Mesendoderm (in vitro differentiated cells): ENCODE measurements at regions not wholly inside any gene's neighbourhood (a gene's known extent, or its start where the extent isn't known, plus 50 kb on each side); places are given as distances from the start of the nearest gene placed in this dataset.

Source experiments
- DNase-seq: peaks from one replicate; pipeline ENCODE4 v3.0.0; 2013
- H2AK5ac ChIP-seq: 2 replicates; pipeline ENCODE4 v1.6.1; 2013; ENCODE audit warnings: low read length, inconsistent platforms
- H2BK120ac ChIP-seq: 2 replicates; pipeline ENCODE4 v1.6.1; 2013; ENCODE audit warnings: low read depth, mild to moderate bottlenecking, low read length, moderate library complexity, mixed read lengths
- H2BK15ac ChIP-seq: replicated peaks from 2 replicates; pipeline ENCODE4 v1.6.1; 2013; ENCODE audit warnings: low read depth, mild to moderate bottlenecking, moderate library complexity
- H2BK5ac ChIP-seq: 2 replicates; pipeline ENCODE4 v1.6.1; 2013; ENCODE audit warnings: low read length, inconsistent platforms
- H3K18ac ChIP-seq: 2 replicates; pipeline ENCODE4 v1.6.1; 2013; ENCODE audit warnings: mild to moderate bottlenecking, low read length, mixed read lengths
- H3K23ac ChIP-seq: one replicate; pipeline ENCODE4 v1.6.1; 2013; ENCODE audit warnings: low read length
- H3K27ac ChIP-seq: 2 replicates; pipeline ENCODE4 v1.5.1; 2013; ENCODE audit warnings: low read depth, mild to moderate bottlenecking, inconsistent platforms, low read length, moderate library complexity
- H3K27me3 ChIP-seq: 2 replicates; pipeline ENCODE4 v1.6.1; 2013; ENCODE audit warnings: low read length, control low read depth, mild to moderate bottlenecking, inconsistent platforms; ENCODE audit not compliant: insufficient read depth, poor library complexity
- H3K36me3 ChIP-seq: 2 replicates; pipeline ENCODE4 v1.6.1; 2013; ENCODE audit warnings: low read length, inconsistent platforms; ENCODE audit not compliant: control insufficient read depth, insufficient read depth
- H3K4ac ChIP-seq: one replicate; pipeline ENCODE4 v1.6.1; 2013; ENCODE audit warnings: low read depth, mild to moderate bottlenecking, low read length, moderate library complexity
- H3K4me1 ChIP-seq: 2 replicates; pipeline ENCODE4 v1.6.1; 2013; ENCODE audit warnings: low read depth, low read length, inconsistent platforms; ENCODE audit not compliant: control insufficient read depth
- H3K4me2 ChIP-seq: 2 replicates; pipeline ENCODE4 v1.6.1; 2013; ENCODE audit warnings: low read length
- H3K4me3 ChIP-seq: 2 replicates; pipeline ENCODE4 v1.5.1; 2013; ENCODE audit warnings: mild to moderate bottlenecking, low read length
- H3K56ac ChIP-seq: one replicate; pipeline ENCODE4 v1.6.1; 2013; ENCODE audit warnings: low read length
- H3K79me1 ChIP-seq: 2 replicates; pipeline ENCODE4 v1.6.1; 2013; ENCODE audit warnings: low read length, inconsistent platforms
- H3K79me2 ChIP-seq: 2 replicates; pipeline ENCODE4 v1.6.1; 2013; ENCODE audit warnings: mild to moderate bottlenecking, low read length; ENCODE audit not compliant: control insufficient read depth, insufficient read depth
- H3K9ac ChIP-seq: 2 replicates; pipeline ENCODE4 v1.6.1; 2013; ENCODE audit warnings: low read length, inconsistent platforms
- H4K5ac ChIP-seq: one replicate; pipeline ENCODE4 v1.6.1; 2013; ENCODE audit warnings: low read length
- H4K8ac ChIP-seq: one replicate; pipeline ENCODE4 v1.6.1; 2013; ENCODE audit warnings: low read depth, mild to moderate bottlenecking, control low read depth, low read length, moderate library complexity
- WGBS: extraction: QIAGEN DNeasy Blood & Tissue Kit; methylation state at CpG from one replicate; pipeline ENCODE4 v1.1.7; 2013; ENCODE audit warnings: low lambda C conversion rate, missing lambda C conversion rate; ENCODE audit not compliant: insufficient coverage; ENCODE audit errors: extremely low coverage; 5-methylcytosine and 5-hydroxymethylcytosine counted together

- no CpG with 5 or more reads among the region's 6 CpGs for WGBS
- Histone ChIP-seq H3K27me3 (no peaks in the 10 kb centered on the region), H3K56ac (no peak overlapping the region), H2AK5ac (no peak overlapping the region), H3K79me2 (no peaks in the 10 kb centered on the region), H3K79me1 (no peaks in the 10 kb centered on the region), H3K4ac (no peak overlapping the region), H2BK15ac (no peak overlapping the region), H3K4me1 (no peaks in the 10 kb centered on the region), H3K23ac (no peak overlapping the region), H4K5ac (no peak overlapping the region), H3K9ac (no peak overlapping the region), H2BK120ac (no peak overlapping the region), H3K27ac (no peak overlapping the region), H3K4me2 (no peak overlapping the region), H3K18ac (no peak overlapping the region), H2BK5ac (no peak overlapping the region), H3K4me3 (no peak overlapping the region), H4K8ac (no peak overlapping the region), H3K36me3 (no peaks in the 10 kb centered on the region)
- no peak for DNase-seq
Measured at GRCh38 chr7:156145184-156145583, 332.9 kb upstream of the SHH start.

DNA sequence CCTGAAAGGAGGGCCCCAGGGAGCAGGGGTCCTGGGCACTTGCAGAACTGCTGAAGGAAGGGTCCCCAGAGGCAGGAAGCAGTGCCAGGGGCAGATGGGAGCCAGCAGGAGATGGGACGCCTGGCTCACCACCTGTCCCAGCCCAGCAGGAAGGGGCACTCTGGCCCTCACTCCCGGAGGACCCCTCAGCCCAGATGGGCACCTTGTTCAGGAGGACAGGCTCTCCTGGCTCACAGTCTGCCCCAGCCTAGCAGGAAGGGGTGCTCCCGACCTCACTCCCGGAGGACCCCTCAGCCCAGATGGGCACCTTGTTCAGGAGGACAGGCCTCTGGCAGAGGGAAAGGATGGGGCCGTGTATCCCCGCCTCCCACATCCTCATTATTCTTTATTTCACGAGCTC lies 331.4 kb upstream of the SHH start:
- Histone ChIP-seq H2BK120ac (no peak overlapping the region), H3K56ac (no peak overlapping the region), H3K23ac (no peak overlapping the region), H3K4ac (no peak overlapping the region), H3K4me1 (no peaks in the 10 kb centered on the region), H4K5ac (no peak overlapping the region), H3K4me3 (no peak overlapping the region), H4K8ac (no peak overlapping the region), H3K36me3 (no peaks in the 10 kb centered on the region), H2AK5ac (no peak overlapping the region), H3K27me3 (no peaks in the 10 kb centered on the region), H3K79me2 (no peaks in the 10 kb centered on the region), H2BK5ac (no peak overlapping the region), H3K18ac (no peak overlapping the region), H3K27ac (no peak overlapping the region), H3K4me2 (no peak overlapping the region), H3K9ac (no peak overlapping the region), H3K79me1 (no peaks in the 10 kb centered on the region), H2BK15ac (no peak overlapping the region)
- no peak for DNase-seq
- no CpG with 5 or more reads among the region's 7 CpGs for WGBS

DNA sequence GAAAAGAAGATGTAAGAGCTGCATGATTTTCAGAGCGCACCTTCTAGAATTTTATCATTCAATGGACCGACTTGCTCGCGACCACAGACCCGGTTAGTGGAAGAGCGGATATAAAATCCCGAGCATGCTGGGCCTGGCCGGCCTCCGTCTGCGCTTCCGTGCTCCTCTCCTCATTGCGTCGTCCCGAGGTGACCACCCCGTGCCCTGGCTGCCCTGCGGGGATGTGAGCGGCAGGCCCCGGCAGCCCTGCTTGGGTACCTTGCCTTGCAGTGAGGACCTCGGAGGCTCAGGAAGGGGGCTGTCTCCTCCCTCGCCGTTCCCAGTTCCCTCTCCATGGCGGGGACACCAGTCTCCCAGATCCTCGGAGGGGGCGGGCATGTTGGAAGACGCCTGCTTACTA lies 330.9 kb upstream of the SHH start:
- no peak for DNase-seq
- Histone ChIP-seq H3K79me1 (no peaks in the 10 kb centered on the region), H2AK5ac (no peak overlapping the region), H3K4me1 (no peaks in the 10 kb centered on the region), H2BK5ac (no peak overlapping the region), H3K23ac (no peak overlapping the region), H3K4ac (no peak overlapping the region), H3K36me3 (no peaks in the 10 kb centered on the region), H3K27ac (no peak overlapping the region), H2BK120ac (no peak overlapping the region), H3K18ac (no peak overlapping the region), H3K79me2 (no peaks in the 10 kb centered on the region), H3K9ac (no peak overlapping the region), H3K56ac (no peak overlapping the region), H2BK15ac (no peak overlapping the region), H3K4me3 (no peak overlapping the region), H3K4me2 (no peak overlapping the region), H4K5ac (no peak overlapping the region), H3K27me3 (no peaks in the 10 kb centered on the region), H4K8ac (no peak overlapping the region)
- WGBS, result no CpG with 5 or more reads among the region's 25 CpGs

GRCh38 chr7:156141941-156142340 lies 329.7 kb upstream of the SHH start:
- no peak overlapping the region for H3K4ac ChIP-seq
- WGBS, result no CpG with 5 or more reads among the region's 7 CpGs
- H3K4me2 ChIP-seq, result no peak overlapping the region
- no peaks in the 10 kb centered on the region for H3K27me3 ChIP-seq
- no peak overlapping the region for H3K9ac ChIP-seq
- H3K36me3 ChIP-seq, result no peaks in the 10 kb centered on the region
- H2BK15ac ChIP-seq, result no peak overlapping the region
- no peak overlapping the region for H2BK120ac ChIP-seq
- no peak for DNase-seq
- no peak overlapping the region for H3K23ac ChIP-seq
- H3K27ac ChIP-seq, result no peak overlapping the region
- no peak overlapping the region for H3K18ac ChIP-seq
- H4K8ac ChIP-seq, result no peak overlapping the region
- H3K4me3 ChIP-seq, result no peak overlapping the region
- no peaks in the 10 kb centered on the region for H3K4me1 ChIP-seq
- H3K79me2 ChIP-seq, result no peaks in the 10 kb centered on the region
- H3K79me1 ChIP-seq, result no peaks in the 10 kb centered on the region
- H3K56ac ChIP-seq, result no peak overlapping the region
- no peak overlapping the region for H4K5ac ChIP-seq
- no peak overlapping the region for H2BK5ac ChIP-seq
- H2AK5ac ChIP-seq, result no peak overlapping the region

- no peak overlapping the region for H3K4me3 ChIP-seq
Measured at GRCh38 chr7:156140896-156141295, 328.6 kb upstream of the SHH start.

GRCh38 chr7:156140447-156140846 lies 328.2 kb upstream of the SHH start:
- no peak overlapping the region for H4K5ac ChIP-seq
- no peak overlapping the region for H2BK120ac ChIP-seq
- H2BK5ac ChIP-seq, result no peak overlapping the region
- no peaks in the 10 kb centered on the region for H3K36me3 ChIP-seq
- no peaks in the 10 kb centered on the region for H3K79me2 ChIP-seq
- H4K8ac ChIP-seq, result no peak overlapping the region
- no peaks in the 10 kb centered on the region for H3K4me1 ChIP-seq
- H3K23ac ChIP-seq, result no peak overlapping the region
- no peak overlapping the region for H3K9ac ChIP-seq
- WGBS, result no CpG with 5 or more reads among the region's 7 CpGs
- H3K56ac ChIP-seq, result no peak overlapping the region
- no peak overlapping the region for H3K4ac ChIP-seq
- H3K79me1 ChIP-seq, result no peaks in the 10 kb centered on the region
- H2BK15ac ChIP-seq, result no peak overlapping the region
- no peak overlapping the region for H2AK5ac ChIP-seq
- no peaks in the 10 kb centered on the region for H3K27me3 ChIP-seq
- H3K27ac ChIP-seq, result no peak overlapping the region
- no peak for DNase-seq
- no peak overlapping the region for H3K18ac ChIP-seq
- no peak overlapping the region for H3K4me2 ChIP-seq
- no peak overlapping the region for H3K4me3 ChIP-seq

More at GRCh38 chr7:156140896-156141295, 328.6 kb upstream of the SHH start:
- no peak overlapping the region for H3K27ac ChIP-seq
- H3K9ac ChIP-seq, result no peak overlapping the region
- no peak overlapping the region for H3K23ac ChIP-seq
- H3K18ac ChIP-seq, result no peak overlapping the region
- H3K4me2 ChIP-seq, result no peak overlapping the region
- H2BK15ac ChIP-seq, result no peak overlapping the region
- no peak overlapping the region for H3K4ac ChIP-seq
- no peak overlapping the region for H3K56ac ChIP-seq
- no peak overlapping the region for H4K8ac ChIP-seq
- no peaks in the 10 kb centered on the region for H3K79me2 ChIP-seq
- WGBS, result no CpG with 5 or more reads among the region's 6 CpGs
- no peak overlapping the region for H2BK5ac ChIP-seq
- no peaks in the 10 kb centered on the region for H3K79me1 ChIP-seq
- H4K5ac ChIP-seq, result no peak overlapping the region
- no peak overlapping the region for H2BK120ac ChIP-seq
- no peaks in the 10 kb centered on the region for H3K27me3 ChIP-seq
- no peak for DNase-seq
- no peaks in the 10 kb centered on the region for H3K36me3 ChIP-seq
- H3K4me1 ChIP-seq, result no peaks in the 10 kb centered on the region
- no peak overlapping the region for H2AK5ac ChIP-seq
